ENCODE measurements at regions not wholly inside any gene's neighbourhood (a gene's known extent, or its start where the extent isn't known, plus 50 kb on each side); places are given as distances from the start of the nearest gene placed in this dataset.
"Not testable (repeated sequence)": the region's sequence is repeated elsewhere in the genome, so short reads cannot be mapped to it uniquely, and the experiment has no call there.

DNA sequence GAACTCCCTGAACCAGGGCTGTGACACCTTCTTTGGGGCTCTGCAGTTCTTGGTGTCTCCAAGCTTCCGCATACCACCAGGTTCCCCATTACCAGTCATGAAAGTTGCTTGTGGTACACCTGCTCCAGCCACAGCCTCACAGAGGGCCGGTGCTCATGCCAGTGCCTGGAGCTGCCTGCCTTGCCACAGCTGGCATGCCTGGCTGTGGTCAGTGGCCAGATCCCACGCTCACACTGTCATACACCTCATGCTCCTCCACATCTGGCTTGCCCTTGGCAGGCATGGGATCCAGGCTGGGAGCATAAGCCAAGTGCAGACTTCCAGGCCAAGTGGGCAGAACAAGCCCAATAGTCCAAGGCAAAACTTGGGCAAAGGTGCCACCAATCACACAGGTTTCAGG lies 1054.9 kb downstream of the SLITRK5 start:
- H3K27ac ChIP-seq (ENCODE audit: low read depth, low read length), result no peak overlapping the region
- peaks cover 0 to 13% (median 6%) of the 10 kb centered on the region in 5 donors for H3K4me1 ChIP-seq (ENCODE audit: control insufficient read depth in 5 of 5, insufficient read depth in 5 of 5, low read length in 5 of 5)
- no peak overlapping the region for H3K9ac ChIP-seq (ENCODE audit: low read length in 5 of 5)
- H3K27me3 ChIP-seq (ENCODE audit: control insufficient read depth in 5 of 5, insufficient read depth in 4 of 5, low read length in 5 of 5), result no peaks in the 10 kb centered on the region
- peaks cover 0 to 13% (median 0%) of the 10 kb centered on the region in 5 donors for H3K9me3 ChIP-seq (ENCODE audit: control insufficient read depth in 5 of 5, low read length in 5 of 5)
- H3K4me3 ChIP-seq (ENCODE audit: low read depth in 1 of 5, low read length in 5 of 5), result no peak overlapping the region
- H3K36me3 ChIP-seq (ENCODE audit: control insufficient read depth in 5 of 5, insufficient read depth in 5 of 5, low read length in 5 of 5), result no peaks in the 10 kb centered on the region

DNA sequence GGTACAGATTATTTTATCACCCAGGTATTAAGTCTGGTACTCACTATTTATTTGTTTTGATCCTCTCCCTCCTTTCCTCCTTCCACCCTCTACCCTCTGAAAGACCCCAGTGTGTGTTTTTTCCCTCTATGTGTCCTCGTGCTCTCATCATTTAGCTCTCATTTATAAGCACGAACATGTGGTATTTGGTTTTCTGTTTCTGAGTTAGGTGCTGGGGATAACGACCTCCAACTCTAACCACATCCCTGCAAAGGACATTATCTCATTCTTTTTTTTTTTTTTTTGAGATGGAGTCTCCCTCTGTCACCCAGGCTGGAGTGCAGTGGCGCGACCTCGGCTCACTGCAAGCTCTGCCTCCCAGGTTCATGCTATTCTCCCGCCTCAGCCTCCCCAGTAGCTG lies 1056.1 kb downstream of the SLITRK5 start:
- H3K4me1 ChIP-seq (ENCODE audit: control insufficient read depth in 5 of 5, insufficient read depth in 5 of 5, low read length in 5 of 5), result peaks cover 0 to 13% (median 6%) of the 10 kb centered on the region in 5 donors
- H3K27me3 ChIP-seq (ENCODE audit: control insufficient read depth in 5 of 5, insufficient read depth in 4 of 5, low read length in 5 of 5), result not testable (repeated sequence)

GRCh38 chr13:88729605-88730004 lies 1058.4 kb downstream of the SLITRK5 start:
- H3K27ac ChIP-seq (ENCODE audit: low read depth, low read length), result no peak overlapping the region
- no peaks in the 10 kb centered on the region for H3K36me3 ChIP-seq (ENCODE audit: control insufficient read depth in 5 of 5, insufficient read depth in 5 of 5, low read length in 5 of 5)
- peaks cover 0 to 13% (median 0%) of the 10 kb centered on the region in 5 donors for H3K9me3 ChIP-seq (ENCODE audit: control insufficient read depth in 5 of 5, low read length in 5 of 5)
- H3K4me3 ChIP-seq (ENCODE audit: low read depth in 1 of 5, low read length in 5 of 5), result no peak overlapping the region
- H3K4me1 ChIP-seq (ENCODE audit: control insufficient read depth in 5 of 5, insufficient read depth in 5 of 5, low read length in 5 of 5), result peaks cover 0 to 7% (median 6%) of the 10 kb centered on the region in 5 donors
- no peak overlapping the region for H3K9ac ChIP-seq (ENCODE audit: low read length in 5 of 5)
- no peaks in the 10 kb centered on the region for H3K27me3 ChIP-seq (ENCODE audit: control insufficient read depth in 5 of 5, insufficient read depth in 4 of 5, low read length in 5 of 5)

More for the DNA sequence above, 1056.1 kb downstream of the SLITRK5 start:
- H3K4me3 ChIP-seq (ENCODE audit: low read depth in 1 of 5, low read length in 5 of 5); H3K27ac ChIP-seq (ENCODE audit: low read depth, low read length); H3K9ac ChIP-seq (ENCODE audit: low read length in 5 of 5); H3K36me3 ChIP-seq (ENCODE audit: control insufficient read depth in 5 of 5, insufficient read depth in 5 of 5, low read length in 5 of 5): not testable (repeated sequence)
- H3K9me3 ChIP-seq (ENCODE audit: control insufficient read depth in 5 of 5, low read length in 5 of 5), result peaks cover 0 to 13% (median 0%) of the 10 kb centered on the region in 5 donors

DNA sequence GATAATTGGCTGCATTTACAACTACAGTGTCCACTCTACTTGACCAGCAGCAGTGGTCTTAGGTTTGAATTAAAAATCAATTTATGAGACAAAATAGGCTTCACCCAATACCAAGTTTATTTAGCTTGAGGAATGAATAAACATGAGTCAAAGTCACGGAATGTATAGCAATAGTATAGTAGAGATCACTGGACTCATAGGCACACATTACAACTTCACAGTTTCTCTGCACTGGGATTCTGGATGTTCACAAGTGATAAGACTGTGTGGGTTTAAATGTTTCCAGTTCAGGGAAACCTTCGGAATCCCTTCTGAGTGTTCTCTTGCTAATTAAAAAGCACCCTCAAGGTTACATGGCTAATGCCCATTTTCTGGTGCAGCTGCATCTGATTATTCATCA lies 1064.9 kb downstream of the SLITRK5 start:
- Histone ChIP-seq H3K4me3 (ENCODE audit: low read depth in 1 of 5, low read length in 5 of 5) (no peak overlapping the region), H3K9ac (ENCODE audit: low read length in 5 of 5) (no peak overlapping the region), H3K27ac (ENCODE audit: low read depth, low read length) (no peak overlapping the region), H3K36me3 (ENCODE audit: control insufficient read depth in 5 of 5, insufficient read depth in 5 of 5, low read length in 5 of 5) (no peaks in the 10 kb centered on the region), H3K4me1 (ENCODE audit: control insufficient read depth in 5 of 5, insufficient read depth in 5 of 5, low read length in 5 of 5) (no peaks in the 10 kb centered on the region), H3K27me3 (ENCODE audit: control insufficient read depth in 5 of 5, insufficient read depth in 4 of 5, low read length in 5 of 5) (no peaks in the 10 kb centered on the region), H3K9me3 (ENCODE audit: control insufficient read depth in 5 of 5, low read length in 5 of 5) (no peaks in the 10 kb centered on the region)

- no peak overlapping the region for H3K9ac ChIP-seq (ENCODE audit: low read length in 5 of 5)
- H3K4me3 ChIP-seq (ENCODE audit: low read depth in 1 of 5, low read length in 5 of 5), result no peak overlapping the region
- H3K4me1 ChIP-seq (ENCODE audit: control insufficient read depth in 5 of 5, insufficient read depth in 5 of 5, low read length in 5 of 5), result no peaks in the 10 kb centered on the region
- H3K36me3 ChIP-seq (ENCODE audit: control insufficient read depth in 5 of 5, insufficient read depth in 5 of 5, low read length in 5 of 5), result no peaks in the 10 kb centered on the region
- no peaks in the 10 kb centered on the region for H3K9me3 ChIP-seq (ENCODE audit: control insufficient read depth in 5 of 5, low read length in 5 of 5)
- H3K27ac ChIP-seq (ENCODE audit: low read depth, low read length), result no peak overlapping the region
- no peaks in the 10 kb centered on the region for H3K27me3 ChIP-seq (ENCODE audit: control insufficient read depth in 5 of 5, insufficient read depth in 4 of 5, low read length in 5 of 5)
Measured at GRCh38 chr13:88739195-88739594, 1068.0 kb downstream of the SLITRK5 start.

GRCh38 chr13:88744289-88744688 lies 1073.1 kb downstream of the SLITRK5 start:
- H3K36me3 ChIP-seq (ENCODE audit: control insufficient read depth in 5 of 5, insufficient read depth in 5 of 5, low read length in 5 of 5), result no peaks in the 10 kb centered on the region
- H3K4me3 ChIP-seq (ENCODE audit: low read depth in 1 of 5, low read length in 5 of 5), result no peak overlapping the region
- no peaks in the 10 kb centered on the region for H3K9me3 ChIP-seq (ENCODE audit: control insufficient read depth in 5 of 5, low read length in 5 of 5)
- no peak overlapping the region for H3K9ac ChIP-seq (ENCODE audit: low read length in 5 of 5)
- no peaks in the 10 kb centered on the region for H3K27me3 ChIP-seq (ENCODE audit: control insufficient read depth in 5 of 5, insufficient read depth in 4 of 5, low read length in 5 of 5)
- H3K4me1 ChIP-seq (ENCODE audit: control insufficient read depth in 5 of 5, insufficient read depth in 5 of 5, low read length in 5 of 5), result no peaks in the 10 kb centered on the region
- H3K27ac ChIP-seq (ENCODE audit: low read depth, low read length), result no peak overlapping the region

DNA sequence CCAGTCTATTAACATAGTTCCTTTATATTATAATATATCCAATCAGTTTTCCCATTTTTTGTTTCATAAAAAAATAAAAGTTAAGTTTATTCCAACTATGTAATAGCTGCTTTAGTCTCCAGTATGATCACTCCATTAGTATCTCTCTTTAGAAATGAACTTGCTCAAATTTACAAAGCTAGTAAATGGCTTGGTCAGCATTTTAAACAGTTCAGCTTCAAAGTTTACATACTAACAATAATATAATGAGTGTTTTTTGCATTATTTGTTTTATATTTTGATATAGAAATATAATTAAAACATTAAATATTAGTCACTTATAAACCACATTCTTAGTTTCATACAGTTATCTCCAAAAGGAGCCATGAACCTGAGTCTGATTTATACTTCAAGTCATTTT lies 1073.8 kb downstream of the SLITRK5 start:
- Histone ChIP-seq H3K4me3 (ENCODE audit: low read depth in 1 of 5, low read length in 5 of 5) (no peak overlapping the region), H3K9ac (ENCODE audit: low read length in 5 of 5) (no peak overlapping the region), H3K27ac (ENCODE audit: low read depth, low read length) (no peak overlapping the region), H3K36me3 (ENCODE audit: control insufficient read depth in 5 of 5, insufficient read depth in 5 of 5, low read length in 5 of 5) (no peaks in the 10 kb centered on the region), H3K4me1 (ENCODE audit: control insufficient read depth in 5 of 5, insufficient read depth in 5 of 5, low read length in 5 of 5) (no peaks in the 10 kb centered on the region), H3K27me3 (ENCODE audit: control insufficient read depth in 5 of 5, insufficient read depth in 4 of 5, low read length in 5 of 5) (no peaks in the 10 kb centered on the region), H3K9me3 (ENCODE audit: control insufficient read depth in 5 of 5, low read length in 5 of 5) (no peaks in the 10 kb centered on the region)

DNA sequence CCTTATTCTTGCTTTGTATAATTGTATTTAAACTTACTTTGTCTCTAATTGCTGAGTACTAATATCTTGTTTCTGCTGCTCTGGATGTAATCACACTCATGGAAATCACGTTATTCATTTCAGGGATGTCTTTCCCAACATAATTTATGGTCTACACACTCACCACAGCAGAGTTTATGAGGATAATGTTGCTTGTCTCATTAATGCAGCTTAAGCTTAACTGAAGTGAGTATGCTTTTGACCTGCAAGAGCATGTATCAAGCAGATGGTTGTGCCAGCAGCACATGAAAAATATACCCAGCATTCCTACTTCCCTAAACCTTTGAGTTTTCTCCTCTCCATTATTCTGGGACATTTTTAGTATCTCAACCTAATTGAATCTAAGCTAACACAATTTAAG lies 1080.9 kb downstream of the SLITRK5 start:
- no peak overlapping the region for H3K9ac ChIP-seq (ENCODE audit: low read length in 5 of 5)
- no peaks in the 10 kb centered on the region for H3K4me1 ChIP-seq (ENCODE audit: control insufficient read depth in 5 of 5, insufficient read depth in 5 of 5, low read length in 5 of 5)
- no peak overlapping the region for H3K4me3 ChIP-seq (ENCODE audit: low read depth in 1 of 5, low read length in 5 of 5)
- no peaks in the 10 kb centered on the region for H3K9me3 ChIP-seq (ENCODE audit: control insufficient read depth in 5 of 5, low read length in 5 of 5)
- no peak overlapping the region for H3K27ac ChIP-seq (ENCODE audit: low read depth, low read length)
- no peaks in the 10 kb centered on the region for H3K36me3 ChIP-seq (ENCODE audit: control insufficient read depth in 5 of 5, insufficient read depth in 5 of 5, low read length in 5 of 5)
- H3K27me3 ChIP-seq (ENCODE audit: control insufficient read depth in 5 of 5, insufficient read depth in 4 of 5, low read length in 5 of 5), result no peaks in the 10 kb centered on the region

- Histone ChIP-seq H3K9ac (ENCODE audit: low read length in 5 of 5) (no peak overlapping the region), H3K27me3 (ENCODE audit: control insufficient read depth in 5 of 5, insufficient read depth in 4 of 5, low read length in 5 of 5) (no peaks in the 10 kb centered on the region), H3K4me1 (ENCODE audit: control insufficient read depth in 5 of 5, insufficient read depth in 5 of 5, low read length in 5 of 5) (no peaks in the 10 kb centered on the region), H3K36me3 (ENCODE audit: control insufficient read depth in 5 of 5, insufficient read depth in 5 of 5, low read length in 5 of 5) (no peaks in the 10 kb centered on the region), H3K27ac (ENCODE audit: low read depth, low read length) (no peak overlapping the region), H3K4me3 (ENCODE audit: low read depth in 1 of 5, low read length in 5 of 5) (no peak overlapping the region), H3K9me3 (ENCODE audit: control insufficient read depth in 5 of 5, low read length in 5 of 5) (no peaks in the 10 kb centered on the region)
Measured at GRCh38 chr13:88754141-88754540, 1083.0 kb downstream of the SLITRK5 start.

- Histone ChIP-seq H3K9ac (ENCODE audit: low read length in 5 of 5) (no peak overlapping the region), H3K4me1 (ENCODE audit: control insufficient read depth in 5 of 5, insufficient read depth in 5 of 5, low read length in 5 of 5) (no peaks in the 10 kb centered on the region), H3K9me3 (ENCODE audit: control insufficient read depth in 5 of 5, low read length in 5 of 5) (no peaks in the 10 kb centered on the region), H3K36me3 (ENCODE audit: control insufficient read depth in 5 of 5, insufficient read depth in 5 of 5, low read length in 5 of 5) (no peaks in the 10 kb centered on the region), H3K4me3 (ENCODE audit: low read depth in 1 of 5, low read length in 5 of 5) (no peak overlapping the region), H3K27ac (ENCODE audit: low read depth, low read length) (no peak overlapping the region), H3K27me3 (ENCODE audit: control insufficient read depth in 5 of 5, insufficient read depth in 4 of 5, low read length in 5 of 5) (no peaks in the 10 kb centered on the region)
Measured at GRCh38 chr13:88761145-88761544, 1090.0 kb downstream of the SLITRK5 start.

- H3K4me1 ChIP-seq (ENCODE audit: control insufficient read depth in 5 of 5, insufficient read depth in 5 of 5, low read length in 5 of 5), result no peaks in the 10 kb centered on the region
- no peaks in the 10 kb centered on the region for H3K9me3 ChIP-seq (ENCODE audit: control insufficient read depth in 5 of 5, low read length in 5 of 5)
- no peak overlapping the region for H3K27ac ChIP-seq (ENCODE audit: low read depth, low read length)
- no peaks in the 10 kb centered on the region for H3K36me3 ChIP-seq (ENCODE audit: control insufficient read depth in 5 of 5, insufficient read depth in 5 of 5, low read length in 5 of 5)
- H3K4me3 ChIP-seq (ENCODE audit: low read depth in 1 of 5, low read length in 5 of 5), result no peak overlapping the region
- no peak overlapping the region for H3K9ac ChIP-seq (ENCODE audit: low read length in 5 of 5)
- no peaks in the 10 kb centered on the region for H3K27me3 ChIP-seq (ENCODE audit: control insufficient read depth in 5 of 5, insufficient read depth in 4 of 5, low read length in 5 of 5)
Measured at GRCh38 chr13:88764103-88764502, 1092.9 kb downstream of the SLITRK5 start.

Measured in subcutaneous abdominal adipose tissue (tissue), 5 donors.